GM19467 (cell line): ENCODE measurements at regions not wholly inside any gene's neighbourhood (a gene's known extent, or its start where the extent isn't known, plus 50 kb on each side); places are given as distances from the start of the nearest gene placed in this dataset.

Experiments used
- ATAC-seq: cut with Tn5 transposase; IDR thresholded peaks from one replicate; pipeline ENCODE4 v1.9.1; 2021; ENCODE audit warnings: mild to moderate bottlenecking, moderate library complexity; ENCODE audit not compliant: unreplicated experiment

- no peak for ATAC-seq
These were observed 103.8 kb upstream of the MED13L start for GRCh38 chr12:116381240-116381743.

- no peak for ATAC-seq
These were observed 104.5 kb upstream of the MED13L start for GRCh38 chr12:116381744-116382685.

- no peak for ATAC-seq
These were observed 105.4 kb upstream of the MED13L start for GRCh38 chr12:116382686-116383530.

DNA sequence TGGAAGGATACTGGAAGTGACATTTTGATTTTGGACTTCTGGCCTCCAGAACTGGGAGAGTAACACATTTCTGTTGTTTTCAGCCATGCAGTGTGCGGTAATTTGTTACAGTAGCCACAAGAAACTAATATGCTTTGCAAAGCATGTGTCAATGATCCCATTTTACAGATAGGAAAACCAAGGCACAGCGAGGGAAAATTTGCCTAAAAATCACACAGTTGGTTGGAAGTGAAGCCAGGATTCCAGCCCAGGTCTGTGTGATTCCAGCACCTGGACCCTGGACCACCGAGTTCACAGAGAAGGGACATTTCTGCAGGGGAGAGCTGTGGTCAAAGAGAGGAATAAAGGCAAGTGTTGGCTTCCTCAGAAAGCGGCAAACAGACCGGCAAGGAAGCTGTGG, 106.7 kb upstream of the MED13L start:
- no peak for ATAC-seq

DNA sequence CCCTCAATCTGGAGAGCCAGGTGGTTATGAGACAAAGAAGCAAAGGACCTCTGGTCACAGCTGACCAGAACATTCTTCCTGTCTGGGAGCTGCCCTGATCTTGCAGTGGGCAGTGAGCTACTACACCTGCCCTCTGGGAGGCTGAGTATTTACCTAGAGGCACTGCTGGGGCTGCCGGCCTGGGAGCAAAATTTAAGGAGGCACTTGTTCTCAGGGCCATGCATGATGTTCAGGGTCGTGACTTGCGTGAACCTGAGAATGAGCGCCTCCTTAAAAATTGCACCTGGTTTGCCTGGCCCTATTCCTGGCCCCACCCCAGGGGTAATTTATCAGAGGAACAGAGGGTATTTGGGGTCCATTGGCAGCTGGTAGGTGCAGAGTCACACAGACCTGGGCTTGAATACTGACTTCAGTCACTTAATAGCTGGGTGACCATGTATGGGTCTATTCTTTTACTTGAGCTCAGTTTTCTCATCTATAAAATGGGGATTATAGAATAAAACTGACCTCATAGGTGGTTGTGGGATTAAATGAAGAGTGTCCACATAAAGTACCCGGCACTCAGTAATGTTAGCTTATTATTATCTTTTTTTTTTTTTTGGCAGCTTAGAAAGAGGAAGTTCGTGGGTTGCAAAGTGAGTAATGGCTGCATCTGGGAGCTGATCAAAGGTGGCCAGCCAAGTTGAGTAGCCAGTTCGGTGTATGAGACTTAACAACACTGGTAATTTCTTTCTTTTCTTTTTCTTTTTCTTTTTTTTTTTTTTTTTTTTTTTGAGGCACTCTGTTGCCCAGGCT, 107.4 kb upstream of the MED13L start:
- no peak for ATAC-seq

- ATAC-seq = no peak
These were observed 108.2 kb upstream of the MED13L start for GRCh38 chr12:116385486-116386217.

DNA sequence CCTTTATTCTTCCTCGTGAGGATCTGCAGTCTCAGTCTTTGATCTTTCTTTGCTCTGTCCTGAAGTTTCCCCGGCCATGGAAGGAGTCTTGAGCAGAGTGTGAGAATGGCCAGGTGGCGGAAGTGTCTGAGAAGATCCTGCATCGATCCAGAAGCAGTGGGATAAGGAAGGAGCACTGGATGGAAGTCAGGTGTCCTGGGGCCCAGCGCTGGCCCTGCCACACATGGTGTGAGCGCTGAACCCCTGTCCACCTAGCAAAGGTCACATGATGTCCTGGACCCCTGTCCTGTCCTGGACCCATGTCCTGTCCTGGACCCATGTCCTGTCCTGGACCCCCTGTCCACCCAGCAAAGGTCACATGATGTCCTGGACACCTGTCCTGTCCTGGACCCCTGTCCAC, 111.8 kb upstream of the MED13L start:
- ATAC-seq = no peak

DNA sequence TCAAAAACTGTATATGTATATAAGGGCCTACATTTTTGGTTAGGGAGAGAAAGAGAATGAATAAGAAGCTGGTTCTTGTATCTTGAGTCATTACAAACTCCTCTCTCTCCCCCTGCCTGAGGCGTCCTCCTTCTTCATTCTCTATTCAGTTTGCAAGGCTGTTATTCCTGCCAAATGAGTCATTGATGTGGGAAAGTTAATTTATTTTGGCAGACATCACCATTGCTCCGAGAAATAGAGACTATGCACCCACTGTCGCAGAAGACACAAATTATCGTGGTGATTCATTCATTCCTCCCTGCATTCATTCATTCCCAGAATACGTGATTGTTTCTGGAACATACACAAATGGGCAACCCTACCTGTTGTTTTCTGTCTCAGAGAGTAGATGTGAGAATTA, 112.5 kb upstream of the MED13L start:
- no peak for ATAC-seq

- ATAC-seq = no peak
These were observed 113.2 kb upstream of the MED13L start for GRCh38 chr12:116390401-116391335.

- no peak for ATAC-seq
These were observed 114.0 kb upstream of the MED13L start for GRCh38 chr12:116391501-116391900.

DNA sequence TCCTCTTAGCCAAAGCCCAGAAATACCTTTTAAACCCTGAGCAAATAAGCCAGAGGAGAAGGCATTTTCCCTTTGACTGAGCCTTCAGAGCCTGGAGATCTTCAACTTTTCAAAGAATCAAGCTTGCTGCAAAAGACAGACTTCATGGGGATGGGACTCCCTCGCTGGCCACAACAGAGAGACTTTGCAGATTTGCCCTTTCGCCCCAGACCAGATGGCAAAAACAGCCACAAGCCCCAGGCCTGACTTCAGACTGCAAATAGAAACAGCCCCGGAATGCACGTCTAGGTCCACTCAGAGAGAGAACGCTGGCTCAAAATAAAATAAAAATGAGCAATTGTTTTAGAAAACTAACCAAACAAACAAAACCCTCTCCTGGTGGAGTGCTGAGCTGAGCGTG, 114.6 kb upstream of the MED13L start:
- ATAC-seq = no peak

DNA sequence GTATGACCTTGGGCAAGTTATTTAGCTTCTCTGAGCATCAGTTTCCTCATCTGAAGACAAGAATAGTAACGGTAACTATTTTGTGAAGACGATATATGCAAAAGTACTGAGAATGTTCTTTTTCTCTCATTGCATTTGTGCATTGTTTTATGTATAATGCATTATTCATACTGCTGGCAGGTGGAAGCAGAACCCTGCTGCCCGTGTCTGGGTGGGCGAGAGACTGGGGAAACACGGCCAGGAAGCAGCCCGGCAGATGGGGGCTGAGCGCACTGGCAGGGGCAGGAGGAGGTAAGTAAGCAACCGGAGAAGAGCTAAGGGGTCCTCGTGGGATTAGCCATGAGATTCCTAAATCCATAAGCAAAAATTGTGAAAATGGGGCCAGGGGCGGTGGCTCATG, 115.8 kb upstream of the MED13L start:
- ATAC-seq = no peak

- no peak for ATAC-seq
These were observed 116.6 kb upstream of the MED13L start for GRCh38 chr12:116393859-116394650.

DNA sequence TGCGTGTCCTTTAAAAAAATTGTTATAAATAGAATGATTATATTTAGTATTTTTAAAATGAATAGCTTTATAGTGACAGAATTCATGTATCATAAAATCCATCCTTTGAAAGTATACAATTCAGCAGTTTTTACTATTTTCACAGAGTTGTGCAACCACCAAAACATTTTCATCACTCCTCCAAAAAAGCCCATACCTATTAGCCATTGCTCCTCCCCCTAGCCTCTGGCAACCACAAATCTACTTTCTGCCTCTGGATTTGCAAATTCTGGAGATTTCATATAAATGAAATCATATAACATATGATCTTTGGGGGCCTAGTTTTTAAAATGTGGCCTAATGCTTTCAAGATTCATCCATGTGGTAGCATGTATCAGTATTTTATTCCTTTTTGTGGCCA, 117.9 kb upstream of the MED13L start:
- ATAC-seq = no peak

- ATAC-seq = no peak
These were observed 119.7 kb upstream of the MED13L start for GRCh38 chr12:116397148-116397547.

GRCh38 chr12:116398193-116398592, 120.7 kb upstream of the MED13L start:
- no peak for ATAC-seq

DNA sequence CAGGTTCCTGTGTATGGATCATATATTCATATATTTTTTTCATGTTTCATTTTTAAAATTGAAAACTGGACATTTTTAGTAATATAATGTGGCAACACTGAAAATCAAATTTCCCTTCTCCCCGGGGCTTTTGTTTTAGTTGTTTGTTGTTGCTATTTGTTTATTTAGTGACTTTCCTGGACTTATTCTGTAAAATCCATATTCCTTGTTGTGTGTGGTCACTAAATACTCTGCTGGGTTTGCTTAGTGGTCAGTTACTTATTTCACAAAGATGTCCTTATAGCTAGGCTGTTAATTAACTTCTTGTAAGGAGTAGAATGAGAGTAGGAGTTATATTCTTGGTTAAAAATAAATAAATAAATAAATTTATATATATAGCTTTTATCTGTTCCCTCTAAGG, 121.6 kb upstream of the MED13L start:
- no peak for ATAC-seq

GRCh38 chr12:116400636-116401372, 123.3 kb upstream of the MED13L start:
- no peak for ATAC-seq
